Putamen (tissue), 1 donor: ENCODE measurements at regions not wholly inside any gene's neighbourhood (a gene's known extent, or its start where the extent isn't known, plus 50 kb on each side); places are given as distances from the start of the nearest gene placed in this dataset.
"Not testable (repeated sequence)": the region's sequence is repeated elsewhere in the genome, so short reads cannot be mapped to it uniquely, and the experiment has no call there.

Experiments
- DNase-seq: peaks from one replicate; pipeline ENCODE4 v3.0.0-alpha.2; 2016; ENCODE audit warnings: low spot score

GRCh38 chrX:42832764-42833549, 55.0 kb upstream of the PPP1R2C start:
- no peak for DNase-seq

- DNase-seq, result not testable (repeated sequence)
Observed at GRCh38 chrX:42833550-42833940, 55.6 kb upstream of the PPP1R2C start.

GRCh38 chrX:42837101-42837726, 59.3 kb upstream of the PPP1R2C start:
- no peak for DNase-seq

- no peak for DNase-seq
Observed at GRCh38 chrX:42837747-42838146, 59.8 kb upstream of the PPP1R2C start.

GRCh38 chrX:42839632-42840031, 61.7 kb upstream of the PPP1R2C start:
- DNase-seq, result no peak

- no peak for DNase-seq
Observed at GRCh38 chrX:42846741-42847140, 68.8 kb upstream of the PPP1R2C start.

GRCh38 chrX:42855259-42855658, 77.3 kb upstream of the PPP1R2C start:
- DNase-seq, result no peak

GRCh38 chrX:42857766-42858165, 79.8 kb upstream of the PPP1R2C start:
- DNase-seq, result no peak

GRCh38 chrX:42869011-42869410, 91.0 kb upstream of the PPP1R2C start:
- no peak for DNase-seq

- no peak for DNase-seq
Observed at GRCh38 chrX:42869659-42870476, 91.9 kb upstream of the PPP1R2C start.

- DNase-seq, result no peak
Observed at GRCh38 chrX:42886519-42886918, 108.6 kb upstream of the PPP1R2C start.

- DNase-seq, result no peak
Observed at GRCh38 chrX:42900947-42901346, 123.0 kb upstream of the PPP1R2C start.

- DNase-seq, result no peak
Observed at GRCh38 chrX:42902513-42902912, 124.5 kb upstream of the PPP1R2C start.

- DNase-seq, result no peak
Observed at GRCh38 chrX:42920752-42921151, 142.8 kb upstream of the PPP1R2C start.

- DNase-seq, result no peak
Observed at GRCh38 chrX:42930071-42930470, 152.1 kb upstream of the PPP1R2C start.

GRCh38 chrX:42930951-42931350, 153.0 kb upstream of the PPP1R2C start:
- DNase-seq, result no peak

GRCh38 chrX:42933187-42933586, 155.2 kb upstream of the PPP1R2C start:
- DNase-seq, result no peak

- no peak for DNase-seq
Observed at GRCh38 chrX:42934020-42934726, 156.2 kb upstream of the PPP1R2C start.

- no peak for DNase-seq
Observed at GRCh38 chrX:42941671-42942070, 163.7 kb upstream of the PPP1R2C start.

- DNase-seq, result no peak
Observed at GRCh38 chrX:42943051-42943974, 165.3 kb upstream of the PPP1R2C start.

GRCh38 chrX:42944381-42944998, 166.5 kb upstream of the PPP1R2C start:
- no peak for DNase-seq
